GM21515 (cell line): ENCODE measurements at regions not wholly inside any gene's neighbourhood (a gene's known extent, or its start where the extent isn't known, plus 50 kb on each side); places are given as distances from the start of the nearest gene placed in this dataset.

Experiments
- ATAC-seq: cut with Tn5 transposase; IDR thresholded peaks from one replicate; pipeline ENCODE4 v1.9.1; 2021; ENCODE audit not compliant: unreplicated experiment

GRCh38 chr15:35596285-35596684 lies 50.3 kb upstream of the DPH6 start:
- no peak for ATAC-seq

- peak; percentile 10 for ATAC-seq
Measured at GRCh38 chr15:35602836-35603235, 56.9 kb upstream of the DPH6 start.

- ATAC-seq: peak; percentile 64
Measured at GRCh38 chr15:35603301-35603700, 57.3 kb upstream of the DPH6 start.

- no peak for ATAC-seq
Measured at GRCh38 chr15:35603856-35604255, 57.9 kb upstream of the DPH6 start.

- ATAC-seq: no peak
Measured at GRCh38 chr15:35605764-35606449, 59.9 kb upstream of the DPH6 start.

- no peak for ATAC-seq
Measured at GRCh38 chr15:35606450-35606779, 60.5 kb upstream of the DPH6 start.

GRCh38 chr15:35616498-35617271 lies 70.7 kb upstream of the DPH6 start:
- no peak for ATAC-seq

- ATAC-seq: no peak
Measured at GRCh38 chr15:35618260-35619188, 72.6 kb upstream of the DPH6 start.

GRCh38 chr15:35622641-35623340 lies 76.8 kb upstream of the DPH6 start:
- ATAC-seq: no peak

- no peak for ATAC-seq
Measured at GRCh38 chr15:35624881-35625280, 78.9 kb upstream of the DPH6 start.

- no peak for ATAC-seq
Measured at GRCh38 chr15:35626571-35627318, 80.8 kb upstream of the DPH6 start.

- ATAC-seq: no peak
Measured at GRCh38 chr15:35627696-35628095, 81.7 kb upstream of the DPH6 start.

- ATAC-seq: no peak
Measured at GRCh38 chr15:35629766-35630165, 83.8 kb upstream of the DPH6 start.

GRCh38 chr15:35630532-35630931 lies 84.6 kb upstream of the DPH6 start:
- no peak for ATAC-seq

- no peak for ATAC-seq
Measured at GRCh38 chr15:35630985-35631384, 85.0 kb upstream of the DPH6 start.

- no peak for ATAC-seq
Measured at GRCh38 chr15:35633677-35634076, 87.7 kb upstream of the DPH6 start.

GRCh38 chr15:35646790-35647189 lies 100.8 kb upstream of the DPH6 start:
- ATAC-seq: no peak

GRCh38 chr15:35647303-35647702 lies 101.3 kb upstream of the DPH6 start:
- ATAC-seq: no peak

- no peak for ATAC-seq
Measured at GRCh38 chr15:35648941-35649340, 103.0 kb upstream of the DPH6 start.

GRCh38 chr15:35649575-35649974 lies 103.6 kb upstream of the DPH6 start:
- ATAC-seq: no peak
